Keratinocyte (primary cell): ENCODE measurements at regions not wholly inside any gene's neighbourhood (a gene's known extent, or its start where the extent isn't known, plus 50 kb on each side); places are given as distances from the start of the nearest gene placed in this dataset.

ENCODE experiments used
- DNase-seq: peaks from one replicate; pipeline ENCODE4 v3.0.0-alpha.2; 2011; ENCODE audit warnings: low read depth, missing footprints, low spot score
- FAIRE-seq: peaks from 2 replicates; lab custom pipeline; 2011; peaks lifted over from hg19 to GRCh38; lab: Jason Lieb, UNC
- H2AFZ ChIP-seq: 2 replicates; pipeline ENCODE4 v1.6.0; 2012; ENCODE audit warnings: low read length, control low read depth, inconsistent platforms; ENCODE audit not compliant: control insufficient read depth
- H3K27ac ChIP-seq: 2 replicates; pipeline ENCODE4 v1.5.1; 2011; ENCODE audit warnings: low read length; ENCODE audit not compliant: control insufficient read depth, insufficient read depth
- H3K27me3 ChIP-seq: 3 replicates; pipeline ENCODE4 v1.6.0; 2011; ENCODE audit warnings: low read length; ENCODE audit not compliant: control insufficient read depth, insufficient read depth; ENCODE audit errors: extremely low read depth
- H3K36me3 ChIP-seq, 2 experiments: 2 replicates in 1 of 2; 3 replicates in 1 of 2; pipeline ENCODE4 v1.5.1; 2011; ENCODE audit warnings: low read length in 2 of 2, mild to moderate bottlenecking in 1 of 2; ENCODE audit not compliant: control insufficient read depth in 2 of 2, insufficient read depth in 2 of 2; ENCODE audit errors: extremely low read depth in 1 of 2
- H3K4me1 ChIP-seq: 3 replicates; pipeline ENCODE4 v1.5.1; 2011; ENCODE audit warnings: low read length; ENCODE audit not compliant: control insufficient read depth, insufficient read depth; ENCODE audit errors: extremely low read depth
- H3K4me2 ChIP-seq: 3 replicates; pipeline ENCODE4 v1.6.0; 2011; ENCODE audit warnings: low read depth, low read length; ENCODE audit not compliant: control insufficient read depth, insufficient read depth; ENCODE audit errors: extremely low read depth
- H3K4me3 ChIP-seq, 3 experiments: fragments of 200-600 bp in 1 of 3; sonication (generic) in 1 of 3; 2 replicates in 2 of 3; 3 replicates in 1 of 3; pipeline ENCODE4 v1.5.1; 2011 to 2016; ENCODE audit warnings: low read length in 3 of 3, mild to moderate bottlenecking in 3 of 3, control low read depth in 2 of 3, inconsistent platforms in 1 of 3, low read depth in 1 of 3, mixed read lengths in 1 of 3, mixed run types in 1 of 3, moderate library complexity in 1 of 3; ENCODE audit not compliant: control insufficient read depth in 2 of 3, insufficient read depth in 2 of 3; ENCODE audit errors: extremely low read depth in 1 of 3
- H3K79me2 ChIP-seq: 2 replicates; pipeline ENCODE4 v1.6.0; 2012; ENCODE audit warnings: low read length; ENCODE audit not compliant: control insufficient read depth, insufficient read depth
- H3K9ac ChIP-seq: 3 replicates; pipeline ENCODE4 v1.6.0; 2011; ENCODE audit warnings: low read length; ENCODE audit not compliant: control insufficient read depth, insufficient read depth; ENCODE audit errors: extremely low read depth
- H3K9me1 ChIP-seq: 3 replicates; pipeline ENCODE4 v1.6.0; 2011; ENCODE audit warnings: low read length; ENCODE audit not compliant: control insufficient read depth, insufficient read depth; ENCODE audit errors: extremely low read depth
- H3K9me3 ChIP-seq: 2 replicates; pipeline ENCODE4 v1.5.1; 2012; ENCODE audit warnings: low read depth, low read length; ENCODE audit not compliant: control insufficient read depth
- H4K20me1 ChIP-seq: 3 replicates; pipeline ENCODE4 v1.6.0; 2011; ENCODE audit warnings: low read length; ENCODE audit not compliant: control insufficient read depth, insufficient read depth; ENCODE audit errors: extremely low read depth
- CTCF ChIP-seq, 3 experiments: IDR thresholded peaks in 1 of 3; conservative IDR thresholded peaks in 1 of 3; optimal IDR thresholded peaks in 1 of 3; 2 replicates in 2 of 3; 3 replicates in 1 of 3; pipeline versions ENCODE3 to v1.5.1; 2011; ENCODE audit warnings: low read length in 3 of 3, mild to moderate bottlenecking in 3 of 3, moderate library complexity in 2 of 3, control low read depth in 1 of 3, inconsistent platforms in 1 of 3; ENCODE audit not compliant: insufficient read depth in 2 of 3; ENCODE audit errors: extremely low read depth in 1 of 3
- EZH2 ChIP-seq: IDR thresholded peaks from one replicate; pipeline ENCODE4 v1.6.1; 2012; ENCODE audit warnings: inconsistent platforms, mild to moderate bottlenecking, low read length, moderate library complexity
- dilution Hi-C: fragments of 300-500 bp; cut with MboI; formaldehyde crosslinking; loops from one replicate; pipeline ENCODE4 v1.7.0; 2020; ENCODE audit warnings: low sequenced_read_pairs; ENCODE audit not compliant: extremely low pct_ligation_motif_present

- no peaks in the 10 kb centered on the region for H3K9me1 ChIP-seq
- H2AFZ ChIP-seq: no peak overlapping the region
- H3K4me3 ChIP-seq: no peak overlapping the region
- H3K79me2 ChIP-seq: no peaks in the 10 kb centered on the region
- no peaks in the 10 kb centered on the region for H3K4me1 ChIP-seq
- dilution Hi-C loops: no loop called here
- TF ChIP-seq EZH2: no peak
- TF ChIP-seq CTCF (optimal IDR thresholded peaks at IDR 0.05 in 1 of 3, IDR thresholded peaks at IDR 0.05 in 1 of 3, conservative IDR thresholded peaks at IDR 0.05 in 1 of 3; ENCODE audit: extremely low read depth in 1 of 3, insufficient read depth in 2 of 3, low read length in 3 of 3): no peak
- FAIRE-seq: no peak
- H3K27ac ChIP-seq: no peak overlapping the region
- H3K4me2 ChIP-seq: no peak overlapping the region
- no peaks in the 10 kb centered on the region for H4K20me1 ChIP-seq
- no peak for DNase-seq
- no peak overlapping the region for H3K9ac ChIP-seq
- no peaks in the 10 kb centered on the region for H3K27me3 ChIP-seq
- no peaks in the 10 kb centered on the region for H3K9me3 ChIP-seq
- H3K36me3 ChIP-seq: no peaks in the 10 kb centered on the region
Observed at GRCh38 chr4:100059467-100059866, 109.4 kb upstream of the H2AZ1 start.

GRCh38 chr4:100056701-100057100, 106.6 kb upstream of the H2AZ1 start:
- Histone ChIP-seq H3K79me2 (no peaks in the 10 kb centered on the region), H3K4me3 (no peak overlapping the region), H2AFZ (no peak overlapping the region), H3K9ac (no peak overlapping the region), H3K9me1 (no peaks in the 10 kb centered on the region), H3K27ac (no peak overlapping the region), H3K4me2 (no peak overlapping the region), H3K27me3 (no peaks in the 10 kb centered on the region), H3K36me3 (no peaks in the 10 kb centered on the region), H3K4me1 (no peaks in the 10 kb centered on the region), H4K20me1 (no peaks in the 10 kb centered on the region), H3K9me3 (no peaks in the 10 kb centered on the region)
- TF ChIP-seq EZH2: no peak
- TF ChIP-seq CTCF (optimal IDR thresholded peaks at IDR 0.05 in 1 of 3, IDR thresholded peaks at IDR 0.05 in 1 of 3, conservative IDR thresholded peaks at IDR 0.05 in 1 of 3; ENCODE audit: extremely low read depth in 1 of 3, insufficient read depth in 2 of 3, low read length in 3 of 3): no peak
- dilution Hi-C loops: no loop called here
- FAIRE-seq (no peak), DNase-seq (no peak)
